ENCODE measurements at regions not wholly inside any gene's neighbourhood (a gene's known extent, or its start where the extent isn't known, plus 50 kb on each side); places are given as distances from the start of the nearest gene placed in this dataset.

DNA sequence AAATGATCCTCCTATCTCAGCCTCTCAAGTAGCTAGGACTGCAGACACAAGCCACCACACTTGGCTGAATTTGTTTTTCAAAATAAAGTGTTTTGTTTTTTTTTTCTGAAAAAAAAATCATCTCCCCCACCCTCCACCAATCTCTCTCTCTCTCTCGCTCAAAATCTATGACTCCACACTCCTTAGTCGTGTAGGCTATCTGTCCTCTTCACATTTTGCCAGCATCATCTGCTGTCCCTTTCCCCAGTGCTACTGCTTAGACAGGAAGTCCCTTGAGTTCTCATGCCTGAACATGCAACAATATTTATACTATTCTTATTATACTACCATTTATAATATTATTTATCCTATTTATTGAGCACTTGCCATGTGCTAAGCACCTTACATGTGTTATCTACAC, 80.7 kb upstream of the TMEM164 start:
- TF ChIP-seq, protein P1, sequence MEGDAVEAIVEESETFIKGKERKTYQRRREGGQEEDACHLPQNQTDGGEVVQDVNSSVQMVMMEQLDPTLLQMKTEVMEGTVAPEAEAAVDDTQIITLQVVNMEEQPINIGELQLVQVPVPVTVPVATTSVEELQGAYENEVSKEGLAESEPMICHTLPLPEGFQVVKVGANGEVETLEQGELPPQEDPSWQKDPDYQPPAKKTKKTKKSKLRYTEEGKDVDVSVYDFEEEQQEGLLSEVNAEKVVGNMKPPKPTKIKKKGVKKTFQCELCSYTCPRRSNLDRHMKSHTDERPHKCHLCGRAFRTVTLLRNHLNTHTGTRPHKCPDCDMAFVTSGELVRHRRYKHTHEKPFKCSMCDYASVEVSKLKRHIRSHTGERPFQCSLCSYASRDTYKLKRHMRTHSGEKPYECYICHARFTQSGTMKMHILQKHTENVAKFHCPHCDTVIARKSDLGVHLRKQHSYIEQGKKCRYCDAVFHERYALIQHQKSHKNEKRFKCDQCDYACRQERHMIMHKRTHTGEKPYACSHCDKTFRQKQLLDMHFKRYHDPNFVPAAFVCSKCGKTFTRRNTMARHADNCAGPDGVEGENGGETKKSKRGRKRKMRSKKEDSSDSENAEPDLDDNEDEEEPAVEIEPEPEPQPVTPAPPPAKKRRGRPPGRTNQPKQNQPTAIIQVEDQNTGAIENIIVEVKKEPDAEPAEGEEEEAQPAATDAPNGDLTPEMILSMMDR (IDR thresholded peaks at IDR 0.05) = no peak
- TF ChIP-seq EP300 (IDR thresholded peaks at IDR 0.05) = no peak

All from ovary (tissue), 3 donors.